ENCODE measurements at regions not wholly inside any gene's neighbourhood (a gene's known extent, or its start where the extent isn't known, plus 50 kb on each side); places are given as distances from the start of the nearest gene placed in this dataset.

DNA sequence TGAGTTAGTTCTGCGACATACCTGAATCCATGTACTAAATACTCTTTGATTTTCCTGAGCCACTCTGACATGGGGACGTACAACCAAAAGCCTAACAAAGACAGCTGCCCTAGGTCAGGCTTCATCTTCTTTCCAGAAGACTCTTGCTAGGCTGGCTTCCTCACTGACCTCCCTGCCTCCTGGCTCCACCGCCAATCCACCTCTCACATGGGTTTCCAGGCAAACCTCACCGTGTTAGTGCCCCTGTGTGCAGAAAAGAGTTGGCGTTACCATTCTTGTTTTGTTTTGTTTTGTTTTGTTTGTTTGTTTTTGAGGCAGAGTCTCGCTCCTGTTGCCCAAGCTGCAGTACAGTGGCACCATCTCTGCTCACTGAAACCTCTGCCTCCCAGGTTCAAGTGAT lies 135.3 kb downstream of the WSCD1 start:
- Histone ChIP-seq H3K9me3 (replicated peaks; ENCODE audit: control insufficient read depth, insufficient read depth, low read length) (no peaks in the 10 kb centered on the region), H2AFZ (ENCODE audit: low read depth, low read length) (no peak overlapping the region), H3K9me1 (replicated peaks; ENCODE audit: control insufficient read depth, extremely low read depth, insufficient read depth, low read length) (no peaks in the 10 kb centered on the region), H3K27ac (ENCODE audit: insufficient read depth, low read depth, low read length) (no peak overlapping the region), H3K4me3 (replicated peaks in 1 of 3; ENCODE audit: insufficient read depth in 1 of 3, low read depth in 1 of 3, low read length in 3 of 3) (no peak overlapping the region), H3K4me2 (ENCODE audit: insufficient read depth, low read length) (no peak overlapping the region), H3K9ac (replicated peaks; ENCODE audit: extremely low read depth, insufficient read depth, low read length) (no peak overlapping the region), H4K20me1 (replicated peaks; ENCODE audit: control insufficient read depth, extremely low read depth, insufficient read depth, low read length) (no peaks in the 10 kb centered on the region), H3K27me3 (ENCODE audit: control insufficient read depth in 2 of 2, insufficient read depth in 2 of 2, low read length in 2 of 2) (peaks cover 10 to 12% of the 10 kb centered on the region in 2 experiments), H3K36me3 (ENCODE audit: control insufficient read depth in 2 of 2, extremely low read depth in 1 of 2, insufficient read depth in 2 of 2, low read length in 2 of 2) (no peaks in the 10 kb centered on the region), H3K79me2 (ENCODE audit: control insufficient read depth, insufficient read depth, low read length) (no peaks in the 10 kb centered on the region), H3K4me1 (ENCODE audit: control insufficient read depth, extremely low read depth, insufficient read depth, low read length) (no peaks in the 10 kb centered on the region)
- CTCF ChIA-PET = interaction anchor here (0.9 to 1.3 kb wide), 2 partner anchors 10 to 14 kb away, joined by 3 read pairs; no protein-coding TSS in a partner anchor
- FAIRE-seq (no peak), DNase-seq (ENCODE audit: low read depth, low spot score) (no peak)
- TF ChIP-seq MAX (IDR thresholded peaks at IDR 0.05; ENCODE audit: insufficient read depth, insufficient read length) (no peak), JUN (IDR thresholded peaks at IDR 0.05; ENCODE audit: borderline replicate concordance, insufficient read depth, insufficient read length, low read depth) (no peak), POLR2AphosphoS5 (IDR thresholded peaks at IDR 0.05; ENCODE audit: insufficient read depth, low read depth, low read length) (no peak), MYC (IDR thresholded peaks at IDR 0.05; ENCODE audit: low read depth, low read length) (no peak), POLR2A (IDR thresholded peaks at IDR 0.05; ENCODE audit: low read depth, low read length) (no peak), GATA2 (IDR thresholded peaks at IDR 0.05; ENCODE audit: insufficient read depth, insufficient read length, low read depth, low read length) (no peak), EZH2 (IDR thresholded peaks at IDR 0.05; ENCODE audit: borderline replicate concordance, low read depth, low read length, severe bottlenecking) (no peak), FOS (IDR thresholded peaks at IDR 0.05; ENCODE audit: borderline replicate concordance, insufficient read depth, low read length) (no peak)
- TF ChIP-seq, protein P1, sequence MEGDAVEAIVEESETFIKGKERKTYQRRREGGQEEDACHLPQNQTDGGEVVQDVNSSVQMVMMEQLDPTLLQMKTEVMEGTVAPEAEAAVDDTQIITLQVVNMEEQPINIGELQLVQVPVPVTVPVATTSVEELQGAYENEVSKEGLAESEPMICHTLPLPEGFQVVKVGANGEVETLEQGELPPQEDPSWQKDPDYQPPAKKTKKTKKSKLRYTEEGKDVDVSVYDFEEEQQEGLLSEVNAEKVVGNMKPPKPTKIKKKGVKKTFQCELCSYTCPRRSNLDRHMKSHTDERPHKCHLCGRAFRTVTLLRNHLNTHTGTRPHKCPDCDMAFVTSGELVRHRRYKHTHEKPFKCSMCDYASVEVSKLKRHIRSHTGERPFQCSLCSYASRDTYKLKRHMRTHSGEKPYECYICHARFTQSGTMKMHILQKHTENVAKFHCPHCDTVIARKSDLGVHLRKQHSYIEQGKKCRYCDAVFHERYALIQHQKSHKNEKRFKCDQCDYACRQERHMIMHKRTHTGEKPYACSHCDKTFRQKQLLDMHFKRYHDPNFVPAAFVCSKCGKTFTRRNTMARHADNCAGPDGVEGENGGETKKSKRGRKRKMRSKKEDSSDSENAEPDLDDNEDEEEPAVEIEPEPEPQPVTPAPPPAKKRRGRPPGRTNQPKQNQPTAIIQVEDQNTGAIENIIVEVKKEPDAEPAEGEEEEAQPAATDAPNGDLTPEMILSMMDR (IDR thresholded peaks at IDR 0.05; ENCODE audit: extremely low read depth in 1 of 2, insufficient read depth in 1 of 2, low read depth in 1 of 2, low read length in 2 of 2) = no peak
- POLR2A ChIA-PET = no interaction called here
- intact Hi-C loops (cut with micrococcal nuclease) = loop anchor here (2.0 kb wide), 1 partner anchor 25 kb away; no protein-coding TSS in a partner anchor
- dilution Hi-C loops (cut with MboI; ENCODE audit: extremely low pct_ligation_motif_present, low sequenced_read_pairs) = no loop called here
- no TSS peak for BruUV-seq (replicated peaks)
